ENCODE measurements at regions not wholly inside any gene's neighbourhood (a gene's known extent, or its start where the extent isn't known, plus 50 kb on each side); places are given as distances from the start of the nearest gene placed in this dataset.
A peak's percentile ranks its signal among the peaks of the same experiment; 100 is the strongest.
"Not testable (repeated sequence)": the region's sequence is repeated elsewhere in the genome, so short reads cannot be mapped to it uniquely, and the experiment has no call there.

- Histone ChIP-seq H3K4me3 (ENCODE audit: low read length) (peak overlapping the region; percentile 69), H3K9ac (ENCODE audit: low read length) (peak overlapping the region; percentile 72), H3K4me2 (ENCODE audit: low read depth, low read length, poor library complexity, severe bottlenecking) (peak overlapping the region; percentile 59)
- not testable (repeated sequence) for H3K36me3 ChIP-seq (ENCODE audit: insufficient read depth, low read length); H2AFZ ChIP-seq (ENCODE audit: low read length); H3K79me2 ChIP-seq (ENCODE audit: low read length); H3K4me1 ChIP-seq (ENCODE audit: low read length); DNase-seq; H4K20me1 ChIP-seq (ENCODE audit: insufficient read depth, low read depth, low read length); H3K27me3 ChIP-seq (ENCODE audit: low read length); H3K27ac ChIP-seq (ENCODE audit: low read length); H3K9me2 ChIP-seq (replicated peaks; ENCODE audit: insufficient read depth, low read length); H3K9me3 ChIP-seq (ENCODE audit: low read length)
Measured at GRCh38 chr12:9284197-9284596, 76.0 kb upstream of the PZP start.

- H2AFZ ChIP-seq (ENCODE audit: low read length): peak overlapping the region; percentile 96
- H3K9me3 ChIP-seq (ENCODE audit: low read length); H3K36me3 ChIP-seq (ENCODE audit: insufficient read depth, low read length); H3K79me2 ChIP-seq (ENCODE audit: low read length); H3K4me1 ChIP-seq (ENCODE audit: low read length); H3K9me2 ChIP-seq (replicated peaks; ENCODE audit: insufficient read depth, low read length); H4K20me1 ChIP-seq (ENCODE audit: insufficient read depth, low read depth, low read length); H3K27me3 ChIP-seq (ENCODE audit: low read length): not testable (repeated sequence)
- peak overlapping the region; percentile 60 for H3K27ac ChIP-seq (ENCODE audit: low read length)
- H3K9ac ChIP-seq (ENCODE audit: low read length): peak overlapping the region; percentile 72
- DNase-seq: peak; percentile 90
- peak overlapping the region; percentile 85 for H3K4me2 ChIP-seq (ENCODE audit: low read depth, low read length, poor library complexity, severe bottlenecking)
- H3K4me3 ChIP-seq (ENCODE audit: low read length): peak overlapping the region; percentile 69
Measured at GRCh38 chr12:9283346-9284095, 75.3 kb upstream of the PZP start.

- H3K9me3 ChIP-seq (ENCODE audit: low read length): no peaks in the 10 kb centered on the region
- H3K4me1 ChIP-seq (ENCODE audit: low read length): peaks cover 5% of the 10 kb centered on the region; the same call in 1 of the 2 replicates
- no peaks in the 10 kb centered on the region for H4K20me1 ChIP-seq (ENCODE audit: insufficient read depth, low read depth, low read length)
- DNase-seq: no peak
- no peak overlapping the region for H2AFZ ChIP-seq (ENCODE audit: low read length)
- no peak overlapping the region for H3K4me3 ChIP-seq (ENCODE audit: low read length)
- no peaks in the 10 kb centered on the region for H3K27me3 ChIP-seq (ENCODE audit: low read length)
- H3K9me2 ChIP-seq (replicated peaks; ENCODE audit: insufficient read depth, low read length): no peaks in the 10 kb centered on the region
- no peak overlapping the region for H3K4me2 ChIP-seq (ENCODE audit: low read depth, low read length, poor library complexity, severe bottlenecking)
- no peaks in the 10 kb centered on the region for H3K79me2 ChIP-seq (ENCODE audit: low read length)
- no peak overlapping the region for H3K27ac ChIP-seq (ENCODE audit: low read length)
- H3K9ac ChIP-seq (ENCODE audit: low read length): no peak overlapping the region
- no peaks in the 10 kb centered on the region for H3K36me3 ChIP-seq (ENCODE audit: insufficient read depth, low read length)
Measured at GRCh38 chr12:9276990-9277389, 68.8 kb upstream of the PZP start.

- no peak for DNase-seq
- Histone ChIP-seq H2AFZ (ENCODE audit: low read length) (no peak overlapping the region), H3K27ac (ENCODE audit: low read length) (no peak overlapping the region), H3K4me2 (ENCODE audit: low read depth, low read length, poor library complexity, severe bottlenecking) (no peak overlapping the region), H4K20me1 (ENCODE audit: insufficient read depth, low read depth, low read length) (no peaks in the 10 kb centered on the region), H3K27me3 (ENCODE audit: low read length) (no peaks in the 10 kb centered on the region), H3K9ac (ENCODE audit: low read length) (no peak overlapping the region), H3K4me1 (ENCODE audit: low read length) (peaks cover 5% of the 10 kb centered on the region; the same call in 1 of the 2 replicates), H3K79me2 (ENCODE audit: low read length) (no peaks in the 10 kb centered on the region), H3K36me3 (ENCODE audit: insufficient read depth, low read length) (no peaks in the 10 kb centered on the region), H3K9me3 (ENCODE audit: low read length) (no peaks in the 10 kb centered on the region), H3K4me3 (ENCODE audit: low read length) (no peak overlapping the region), H3K9me2 (replicated peaks; ENCODE audit: insufficient read depth, low read length) (no peaks in the 10 kb centered on the region)
Measured at GRCh38 chr12:9273276-9273675, 65.1 kb upstream of the PZP start.

- no peak overlapping the region for H3K9ac ChIP-seq (ENCODE audit: low read length)
- H3K79me2 ChIP-seq (ENCODE audit: low read length): no peaks in the 10 kb centered on the region
Measured at GRCh38 chr12:9271875-9272274, 63.7 kb upstream of the PZP start.

GRCh38 chr12:9264546-9264945, 56.4 kb upstream of the PZP start:
- H3K79me2 ChIP-seq (ENCODE audit: low read length): no peaks in the 10 kb centered on the region
- H3K9ac ChIP-seq (ENCODE audit: low read length): no peak overlapping the region
- no peaks in the 10 kb centered on the region for H3K9me2 ChIP-seq (replicated peaks; ENCODE audit: insufficient read depth, low read length)
- H3K4me3 ChIP-seq (ENCODE audit: low read length): no peak overlapping the region
- no peak overlapping the region for H2AFZ ChIP-seq (ENCODE audit: low read length)
- no peaks in the 10 kb centered on the region for H3K27me3 ChIP-seq (ENCODE audit: low read length)
- H3K4me1 ChIP-seq (ENCODE audit: low read length): no peaks in the 10 kb centered on the region
- H4K20me1 ChIP-seq (ENCODE audit: insufficient read depth, low read depth, low read length): no peaks in the 10 kb centered on the region
- no peak overlapping the region for H3K4me2 ChIP-seq (ENCODE audit: low read depth, low read length, poor library complexity, severe bottlenecking)
- no peaks in the 10 kb centered on the region for H3K36me3 ChIP-seq (ENCODE audit: insufficient read depth, low read length)
- no peak overlapping the region for H3K27ac ChIP-seq (ENCODE audit: low read length)
- H3K9me3 ChIP-seq (ENCODE audit: low read length): no peaks in the 10 kb centered on the region
- DNase-seq: no peak

More at GRCh38 chr12:9271875-9272274, 63.7 kb upstream of the PZP start:
- no peaks in the 10 kb centered on the region for H3K9me2 ChIP-seq (replicated peaks; ENCODE audit: insufficient read depth, low read length)
- no peak overlapping the region for H3K4me3 ChIP-seq (ENCODE audit: low read length)
- DNase-seq: no peak
- no peak overlapping the region for H2AFZ ChIP-seq (ENCODE audit: low read length)
- no peak overlapping the region for H3K4me2 ChIP-seq (ENCODE audit: low read depth, low read length, poor library complexity, severe bottlenecking)
- H3K36me3 ChIP-seq (ENCODE audit: insufficient read depth, low read length): no peaks in the 10 kb centered on the region
- no peaks in the 10 kb centered on the region for H3K27me3 ChIP-seq (ENCODE audit: low read length)
- H4K20me1 ChIP-seq (ENCODE audit: insufficient read depth, low read depth, low read length): no peaks in the 10 kb centered on the region
- H3K27ac ChIP-seq (ENCODE audit: low read length): no peak overlapping the region
- H3K9me3 ChIP-seq (ENCODE audit: low read length): no peaks in the 10 kb centered on the region
- peaks cover 5% of the 10 kb centered on the region; the same call in 1 of the 2 replicates for H3K4me1 ChIP-seq (ENCODE audit: low read length)

- Histone ChIP-seq H2AFZ (ENCODE audit: low read length) (no peak overlapping the region), H3K9me3 (ENCODE audit: low read length) (no peaks in the 10 kb centered on the region), H3K9ac (ENCODE audit: low read length) (no peak overlapping the region), H3K27me3 (ENCODE audit: low read length) (no peaks in the 10 kb centered on the region), H3K4me3 (ENCODE audit: low read length) (no peak overlapping the region), H3K4me1 (ENCODE audit: low read length) (no peaks in the 10 kb centered on the region), H3K79me2 (ENCODE audit: low read length) (no peaks in the 10 kb centered on the region), H4K20me1 (ENCODE audit: insufficient read depth, low read depth, low read length) (no peaks in the 10 kb centered on the region), H3K27ac (ENCODE audit: low read length) (no peak overlapping the region), H3K9me2 (replicated peaks; ENCODE audit: insufficient read depth, low read length) (no peaks in the 10 kb centered on the region), H3K4me2 (ENCODE audit: low read depth, low read length, poor library complexity, severe bottlenecking) (no peak overlapping the region), H3K36me3 (ENCODE audit: insufficient read depth, low read length) (no peaks in the 10 kb centered on the region)
- DNase-seq: no peak
Measured at GRCh38 chr12:9260931-9261330, 52.7 kb upstream of the PZP start.

GRCh38 chr12:9258676-9259075, 50.5 kb upstream of the PZP start:
- H4K20me1 ChIP-seq (ENCODE audit: insufficient read depth, low read depth, low read length): no peaks in the 10 kb centered on the region
- H2AFZ ChIP-seq (ENCODE audit: low read length): no peak overlapping the region
- H3K4me2 ChIP-seq (ENCODE audit: low read depth, low read length, poor library complexity, severe bottlenecking): no peak overlapping the region
- no peak overlapping the region for H3K4me3 ChIP-seq (ENCODE audit: low read length)
- H3K9ac ChIP-seq (ENCODE audit: low read length): no peak overlapping the region
- DNase-seq: no peak
- H3K9me3 ChIP-seq (ENCODE audit: low read length): no peaks in the 10 kb centered on the region
- H3K36me3 ChIP-seq (ENCODE audit: insufficient read depth, low read length): no peaks in the 10 kb centered on the region
- no peaks in the 10 kb centered on the region for H3K9me2 ChIP-seq (replicated peaks; ENCODE audit: insufficient read depth, low read length)
- H3K4me1 ChIP-seq (ENCODE audit: low read length): no peaks in the 10 kb centered on the region
- no peak overlapping the region for H3K27ac ChIP-seq (ENCODE audit: low read length)
- no peaks in the 10 kb centered on the region for H3K27me3 ChIP-seq (ENCODE audit: low read length)
- H3K79me2 ChIP-seq (ENCODE audit: low read length): no peaks in the 10 kb centered on the region

All from Karpas-422 (cell line).